ENCODE measurements at regions not wholly inside any gene's neighbourhood (a gene's known extent, or its start where the extent isn't known, plus 50 kb on each side); places are given as distances from the start of the nearest gene placed in this dataset.

GRCh38 chr9:26551451-26551850 lies 341.2 kb downstream of the CAAP1 start:
- ChIA-PET CTCF (no interaction called here), POLR2A (no interaction called here)
- TF ChIP-seq, protein P1, sequence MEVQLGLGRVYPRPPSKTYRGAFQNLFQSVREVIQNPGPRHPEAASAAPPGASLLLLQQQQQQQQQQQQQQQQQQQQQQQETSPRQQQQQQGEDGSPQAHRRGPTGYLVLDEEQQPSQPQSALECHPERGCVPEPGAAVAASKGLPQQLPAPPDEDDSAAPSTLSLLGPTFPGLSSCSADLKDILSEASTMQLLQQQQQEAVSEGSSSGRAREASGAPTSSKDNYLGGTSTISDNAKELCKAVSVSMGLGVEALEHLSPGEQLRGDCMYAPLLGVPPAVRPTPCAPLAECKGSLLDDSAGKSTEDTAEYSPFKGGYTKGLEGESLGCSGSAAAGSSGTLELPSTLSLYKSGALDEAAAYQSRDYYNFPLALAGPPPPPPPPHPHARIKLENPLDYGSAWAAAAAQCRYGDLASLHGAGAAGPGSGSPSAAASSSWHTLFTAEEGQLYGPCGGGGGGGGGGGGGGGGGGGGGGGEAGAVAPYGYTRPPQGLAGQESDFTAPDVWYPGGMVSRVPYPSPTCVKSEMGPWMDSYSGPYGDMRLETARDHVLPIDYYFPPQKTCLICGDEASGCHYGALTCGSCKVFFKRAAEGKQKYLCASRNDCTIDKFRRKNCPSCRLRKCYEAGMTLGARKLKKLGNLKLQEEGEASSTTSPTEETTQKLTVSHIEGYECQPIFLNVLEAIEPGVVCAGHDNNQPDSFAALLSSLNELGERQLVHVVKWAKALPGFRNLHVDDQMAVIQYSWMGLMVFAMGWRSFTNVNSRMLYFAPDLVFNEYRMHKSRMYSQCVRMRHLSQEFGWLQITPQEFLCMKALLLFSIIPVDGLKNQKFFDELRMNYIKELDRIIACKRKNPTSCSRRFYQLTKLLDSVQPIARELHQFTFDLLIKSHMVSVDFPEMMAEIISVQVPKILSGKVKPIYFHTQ (CRISPR knock-in tag; IDR thresholded peaks at IDR 0.05) = no peak
- TF ChIP-seq, protein P2, sequence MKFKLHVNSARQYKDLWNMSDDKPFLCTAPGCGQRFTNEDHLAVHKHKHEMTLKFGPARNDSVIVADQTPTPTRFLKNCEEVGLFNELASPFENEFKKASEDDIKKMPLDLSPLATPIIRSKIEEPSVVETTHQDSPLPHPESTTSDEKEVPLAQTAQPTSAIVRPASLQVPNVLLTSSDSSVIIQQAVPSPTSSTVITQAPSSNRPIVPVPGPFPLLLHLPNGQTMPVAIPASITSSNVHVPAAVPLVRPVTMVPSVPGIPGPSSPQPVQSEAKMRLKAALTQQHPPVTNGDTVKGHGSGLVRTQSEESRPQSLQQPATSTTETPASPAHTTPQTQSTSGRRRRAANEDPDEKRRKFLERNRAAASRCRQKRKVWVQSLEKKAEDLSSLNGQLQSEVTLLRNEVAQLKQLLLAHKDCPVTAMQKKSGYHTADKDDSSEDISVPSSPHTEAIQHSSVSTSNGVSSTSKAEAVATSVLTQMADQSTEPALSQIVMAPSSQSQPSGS (CRISPR knock-in tag; IDR thresholded peaks at IDR 0.05; ENCODE audit: borderline replicate concordance, low read depth) = no peak
- TF ChIP-seq ZNF219 (CRISPR knock-in tag; IDR thresholded peaks at IDR 0.05; ENCODE audit: borderline replicate concordance) = no peak
- TF ChIP-seq ZNF232 (CRISPR knock-in tag; IDR thresholded peaks at IDR 0.05) = no peak
- TF ChIP-seq ZNF425 (CRISPR knock-in tag; conservative IDR thresholded peaks at IDR 0.05) = no peak
- TF ChIP-seq, protein P3, sequence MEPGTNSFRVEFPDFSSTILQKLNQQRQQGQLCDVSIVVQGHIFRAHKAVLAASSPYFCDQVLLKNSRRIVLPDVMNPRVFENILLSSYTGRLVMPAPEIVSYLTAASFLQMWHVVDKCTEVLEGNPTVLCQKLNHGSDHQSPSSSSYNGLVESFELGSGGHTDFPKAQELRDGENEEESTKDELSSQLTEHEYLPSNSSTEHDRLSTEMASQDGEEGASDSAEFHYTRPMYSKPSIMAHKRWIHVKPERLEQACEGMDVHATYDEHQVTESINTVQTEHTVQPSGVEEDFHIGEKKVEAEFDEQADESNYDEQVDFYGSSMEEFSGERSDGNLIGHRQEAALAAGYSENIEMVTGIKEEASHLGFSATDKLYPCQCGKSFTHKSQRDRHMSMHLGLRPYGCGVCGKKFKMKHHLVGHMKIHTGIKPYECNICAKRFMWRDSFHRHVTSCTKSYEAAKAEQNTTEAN (CRISPR knock-in tag; IDR thresholded peaks at IDR 0.05) = no peak
- TF ChIP-seq GRHL2 (CRISPR knock-in tag; IDR thresholded peaks at IDR 0.05; ENCODE audit: insufficient replicate concordance, severe bottlenecking) = no peak
- TF ChIP-seq, protein P4, sequence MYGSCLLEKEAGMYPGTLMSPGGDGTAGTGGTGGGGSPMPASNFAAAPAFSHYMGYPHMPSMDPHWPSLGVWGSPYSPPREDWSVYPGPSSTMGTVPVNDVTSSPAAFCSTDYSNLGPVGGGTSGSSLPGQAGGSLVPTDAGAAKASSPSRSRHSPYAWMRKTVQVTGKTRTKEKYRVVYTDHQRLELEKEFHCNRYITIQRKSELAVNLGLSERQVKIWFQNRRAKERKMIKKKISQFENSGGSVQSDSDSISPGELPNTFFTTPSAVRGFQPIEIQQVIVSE (CRISPR knock-in tag; IDR thresholded peaks at IDR 0.05; ENCODE audit: borderline replicate concordance) = no peak
- TF ChIP-seq SOX15 (CRISPR knock-in tag; IDR thresholded peaks at IDR 0.05) = no peak
- TF ChIP-seq TEAD4 (CRISPR knock-in tag; IDR thresholded peaks at IDR 0.05) = no peak
- TF ChIP-seq ESRRA (CRISPR knock-in tag; IDR thresholded peaks at IDR 0.05; ENCODE audit: borderline replicate concordance) = no peak

GRCh38 chr9:26548781-26549290 lies 343.8 kb downstream of the CAAP1 start:
- no peaks in the 10 kb centered on the region for H3K27me3 Mint-ChIP-seq (ENCODE audit: low read depth)
- ChIA-PET POLR2A (no interaction called here), CTCF (no interaction called here)
- no peaks in the 10 kb centered on the region for H3K9me3 Mint-ChIP-seq
- H3K4me3 Mint-ChIP-seq = no peak overlapping the region
- ATAC-seq (no peak), DNase-seq (ENCODE audit: low spot score) (no peak)
- H3K4me1 Mint-ChIP-seq = peaks cover 5% of the 10 kb centered on the region; the same call in 1 of the 2 replicates
- no peak overlapping the region for H3K27ac Mint-ChIP-seq
- no peaks in the 10 kb centered on the region for H3K36me3 Mint-ChIP-seq
- no peak for TF ChIP-seq ELF4 (CRISPR knock-in tag; IDR thresholded peaks at IDR 0.05; ENCODE audit: low read depth)
- TF ChIP-seq NR2C2 (CRISPR knock-in tag; IDR thresholded peaks at IDR 0.05) = no peak
- TF ChIP-seq, protein P5, sequence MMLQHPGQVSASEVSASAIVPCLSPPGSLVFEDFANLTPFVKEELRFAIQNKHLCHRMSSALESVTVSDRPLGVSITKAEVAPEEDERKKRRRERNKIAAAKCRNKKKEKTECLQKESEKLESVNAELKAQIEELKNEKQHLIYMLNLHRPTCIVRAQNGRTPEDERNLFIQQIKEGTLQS (CRISPR knock-in tag; conservative IDR thresholded peaks at IDR 0.05) = no peak
- TF ChIP-seq EMX1 (CRISPR knock-in tag; IDR thresholded peaks at IDR 0.05) = no peak
- TF ChIP-seq E2F1 (CRISPR knock-in tag; IDR thresholded peaks at IDR 0.05) = no peak
- TF ChIP-seq ZNF416 (CRISPR knock-in tag; IDR thresholded peaks at IDR 0.05) = no peak
- TF ChIP-seq, protein P6, sequence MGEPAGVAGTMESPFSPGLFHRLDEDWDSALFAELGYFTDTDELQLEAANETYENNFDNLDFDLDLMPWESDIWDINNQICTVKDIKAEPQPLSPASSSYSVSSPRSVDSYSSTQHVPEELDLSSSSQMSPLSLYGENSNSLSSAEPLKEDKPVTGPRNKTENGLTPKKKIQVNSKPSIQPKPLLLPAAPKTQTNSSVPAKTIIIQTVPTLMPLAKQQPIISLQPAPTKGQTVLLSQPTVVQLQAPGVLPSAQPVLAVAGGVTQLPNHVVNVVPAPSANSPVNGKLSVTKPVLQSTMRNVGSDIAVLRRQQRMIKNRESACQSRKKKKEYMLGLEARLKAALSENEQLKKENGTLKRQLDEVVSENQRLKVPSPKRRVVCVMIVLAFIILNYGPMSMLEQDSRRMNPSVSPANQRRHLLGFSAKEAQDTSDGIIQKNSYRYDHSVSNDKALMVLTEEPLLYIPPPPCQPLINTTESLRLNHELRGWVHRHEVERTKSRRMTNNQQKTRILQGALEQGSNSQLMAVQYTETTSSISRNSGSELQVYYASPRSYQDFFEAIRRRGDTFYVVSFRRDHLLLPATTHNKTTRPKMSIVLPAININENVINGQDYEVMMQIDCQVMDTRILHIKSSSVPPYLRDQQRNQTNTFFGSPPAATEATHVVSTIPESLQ (CRISPR knock-in tag; IDR thresholded peaks at IDR 0.05) = no peak
- TF ChIP-seq MXD4 (CRISPR knock-in tag; IDR thresholded peaks at IDR 0.05; ENCODE audit: borderline replicate concordance) = no peak
- TF ChIP-seq PRRX2 (CRISPR knock-in tag; IDR thresholded peaks at IDR 0.05) = no peak
- TF ChIP-seq IRF1 (CRISPR knock-in tag; IDR thresholded peaks at IDR 0.05) = no peak
- no peak for TF ChIP-seq FOXP1 (CRISPR knock-in tag; IDR thresholded peaks at IDR 0.05; ENCODE audit: borderline replicate concordance)

More at GRCh38 chr9:26551451-26551850, 341.2 kb downstream of the CAAP1 start:
- Mint-ChIP-seq H3K36me3 (no peaks in the 10 kb centered on the region), H3K4me3 (no peak overlapping the region), H3K4me1 (peaks cover 5% of the 10 kb centered on the region; the same call in 1 of the 2 replicates), H3K27ac (no peak overlapping the region), H3K9me3 (peaks cover 3% of the 10 kb centered on the region), H3K27me3 (ENCODE audit: low read depth) (no peaks in the 10 kb centered on the region)
- no peak for ATAC-seq
- DNase-seq (ENCODE audit: low spot score) = no peak
